ENCODE measurements at regions not wholly inside any gene's neighbourhood (a gene's known extent, or its start where the extent isn't known, plus 50 kb on each side); places are given as distances from the start of the nearest gene placed in this dataset.

DNA sequence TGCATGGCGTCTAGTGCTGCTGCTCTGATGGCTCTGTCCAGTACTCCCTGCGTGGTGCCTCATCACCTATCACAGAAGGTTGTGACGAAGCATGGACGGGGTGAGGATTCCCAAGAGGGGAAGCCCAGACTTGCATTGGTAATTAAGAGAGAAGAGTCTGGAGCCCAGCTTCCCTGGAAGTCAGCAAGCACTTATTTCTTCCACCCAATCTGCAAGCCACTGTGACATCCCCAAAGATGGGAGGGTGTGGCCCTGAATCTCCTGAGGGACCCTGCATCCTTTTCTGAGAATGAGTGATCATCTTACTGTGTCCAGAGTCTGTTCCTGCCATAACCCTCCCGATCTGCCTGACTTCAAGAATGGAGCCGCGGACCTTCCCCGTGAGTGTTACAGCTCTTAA lies 166.7 kb downstream of the PTPN20 start:
- no peak for DNase-seq (ENCODE audit: low spot score)

DNA sequence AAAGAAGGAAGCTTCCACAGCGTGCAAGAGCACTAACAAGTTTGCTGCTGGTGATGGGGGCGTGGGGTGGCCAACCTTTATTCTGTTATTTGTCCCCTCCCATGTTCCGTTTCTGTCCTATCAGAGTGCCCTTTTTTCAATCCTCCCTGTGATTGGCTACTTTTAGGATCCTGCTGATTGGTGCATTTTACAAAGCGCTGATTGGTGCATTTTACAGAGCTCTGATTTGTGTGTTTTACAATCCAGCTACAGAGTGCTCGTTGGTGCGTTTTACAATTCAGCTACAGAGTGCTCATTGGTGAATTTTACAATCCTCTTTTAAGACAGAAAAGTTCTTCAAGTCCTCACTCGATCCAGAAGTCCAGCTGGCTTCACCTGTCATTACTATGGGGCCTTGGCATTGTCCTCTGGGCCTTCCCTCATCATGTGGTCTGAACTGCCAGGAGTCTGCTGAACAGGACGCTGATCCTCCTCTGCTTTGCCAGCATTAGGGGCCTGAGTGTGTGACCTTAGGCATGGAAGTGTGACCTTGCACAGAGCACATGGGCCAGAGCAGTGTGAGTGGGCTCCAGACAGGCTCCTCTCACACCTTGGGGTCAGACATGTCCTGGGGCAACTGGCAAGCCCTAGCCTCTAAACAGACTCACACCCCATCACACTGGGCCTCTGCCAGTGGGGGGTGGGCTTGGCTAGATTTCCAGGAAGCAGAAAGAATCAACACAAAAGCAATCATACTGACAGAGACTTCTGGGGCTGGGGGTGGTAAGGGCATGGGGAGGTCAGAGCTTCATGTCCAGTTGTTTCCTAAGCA lies 167.4 kb downstream of the PTPN20 start:
- no peak for DNase-seq (ENCODE audit: low spot score)

DNA sequence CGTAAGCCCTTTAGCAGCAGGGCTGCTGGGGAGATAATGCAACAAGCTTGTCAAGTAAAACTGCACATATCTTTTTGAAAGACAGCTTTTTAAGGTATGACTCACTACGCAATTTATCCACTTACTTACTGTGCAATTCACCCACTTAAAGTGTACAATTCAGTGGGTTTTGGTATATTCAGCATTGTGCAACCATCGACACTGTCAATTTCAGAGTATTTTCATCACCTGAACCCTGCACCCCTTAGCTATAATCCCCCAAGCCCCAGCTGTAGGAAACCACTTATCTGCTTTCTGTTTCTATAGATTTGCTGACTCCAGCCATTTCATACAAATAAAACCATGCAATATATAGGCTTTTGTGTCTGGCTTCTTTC lies 168.0 kb downstream of the PTPN20 start:
- no peak for DNase-seq (ENCODE audit: low spot score)

DNA sequence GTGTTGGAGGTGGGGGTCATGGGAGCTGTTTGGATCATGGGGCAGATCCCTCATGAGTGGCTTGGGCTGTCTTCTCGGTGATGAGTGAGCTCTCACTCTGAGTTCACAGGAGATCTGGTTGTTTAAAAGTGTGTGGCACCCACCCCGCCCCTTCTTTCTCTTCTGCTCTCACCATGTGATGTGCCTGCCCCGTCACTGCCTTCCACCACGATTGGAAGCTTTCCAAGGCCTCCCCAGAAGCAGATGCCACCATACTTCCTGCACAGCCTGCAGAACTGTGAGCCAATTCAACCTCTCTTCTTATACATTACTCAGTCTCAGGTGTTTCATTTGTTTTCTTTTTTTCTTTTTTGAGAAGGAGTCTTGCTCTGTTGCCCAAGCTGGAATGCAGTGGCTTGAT lies 170.0 kb downstream of the PTPN20 start:
- peak; percentile 42 for DNase-seq (ENCODE audit: low spot score)

DNA sequence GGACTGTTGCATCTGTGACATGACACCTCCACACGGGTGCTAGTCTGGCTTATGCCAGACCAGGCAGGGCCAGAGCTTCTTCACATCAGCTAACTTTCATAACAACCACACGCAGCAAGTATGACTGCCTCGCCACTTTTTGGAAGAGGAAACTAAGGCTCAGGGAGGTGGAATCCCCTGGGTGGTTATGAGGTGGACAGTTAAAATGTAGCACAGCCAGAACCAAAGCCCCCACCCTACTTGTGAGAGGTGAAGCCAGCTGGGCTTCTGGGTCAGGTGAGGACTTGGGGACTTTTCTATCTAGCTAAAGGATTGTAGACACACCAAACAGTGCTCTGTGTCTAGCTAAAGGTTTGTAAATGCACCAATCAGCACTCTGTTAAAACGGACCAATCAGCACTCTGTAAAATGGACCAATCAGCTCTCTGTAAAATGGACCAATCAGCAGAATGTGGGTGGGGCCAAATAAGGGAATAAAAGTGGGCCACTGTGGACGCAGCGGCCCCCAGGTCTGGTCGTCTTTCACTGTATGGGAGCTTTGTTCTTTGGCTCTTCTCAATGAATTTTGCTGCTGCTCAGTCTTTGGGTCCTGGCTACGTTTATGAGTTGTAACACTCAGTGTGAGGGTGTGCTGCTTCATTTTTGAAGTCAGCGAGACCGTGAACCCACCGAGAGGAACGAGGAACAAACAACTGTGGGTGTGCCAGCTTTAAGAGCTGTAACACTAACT lies 171.0 kb downstream of the PTPN20 start:
- no peak for DNase-seq (ENCODE audit: low spot score)

DNA sequence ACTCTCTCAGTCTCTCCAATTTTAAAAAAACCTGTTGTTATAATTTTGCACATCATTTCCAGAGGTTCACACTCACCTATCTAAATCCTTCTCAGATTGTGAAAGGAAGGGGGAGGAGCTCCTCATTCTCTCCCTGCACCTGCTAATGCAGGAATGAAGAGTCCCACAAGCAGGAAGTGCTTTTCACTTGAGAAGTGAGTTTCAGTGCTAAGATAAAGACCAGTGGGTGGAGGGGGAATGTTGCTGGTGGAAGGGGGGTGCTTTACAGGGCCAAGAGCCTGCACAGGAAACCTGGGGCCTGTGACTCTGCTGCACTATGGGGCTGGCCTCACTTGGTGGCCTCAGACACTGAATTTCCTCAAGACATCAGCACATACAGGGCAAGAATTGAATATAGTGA lies 176.4 kb downstream of the PTPN20 start:
- no peak for DNase-seq (ENCODE audit: low spot score)

DNA sequence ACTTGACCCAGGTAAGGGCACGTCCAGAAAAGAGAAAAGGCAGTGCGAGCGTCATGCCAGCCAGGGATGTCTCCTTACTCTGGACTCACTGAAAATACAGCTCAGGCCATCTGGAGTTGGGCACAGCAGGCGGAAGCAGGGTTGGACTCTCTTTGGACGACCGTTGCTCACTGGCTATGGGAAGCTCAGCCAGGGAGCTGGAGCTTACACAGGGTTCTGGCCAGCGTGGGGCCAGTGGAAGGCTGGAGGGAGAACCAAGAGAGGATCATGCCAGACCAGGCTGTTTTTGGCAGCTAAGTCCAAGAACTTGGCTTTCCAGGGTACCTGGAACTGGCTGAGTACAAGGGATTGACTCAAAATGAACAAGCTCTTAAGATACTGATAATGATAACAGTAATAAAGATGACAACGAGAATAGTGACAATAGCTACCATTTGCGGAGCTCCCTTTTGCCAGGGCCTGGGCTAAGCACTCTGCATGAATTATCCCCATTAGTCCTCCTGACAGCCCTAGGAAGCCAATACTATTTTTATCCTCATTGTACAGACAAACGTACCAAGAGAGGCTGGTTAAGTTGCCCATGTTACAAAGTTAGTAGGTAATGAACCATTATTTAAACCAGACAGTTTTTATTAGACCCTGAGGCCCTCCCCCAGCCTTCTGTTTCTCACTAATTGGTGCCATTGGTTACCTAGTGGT lies 177.6 kb downstream of the PTPN20 start:
- DNase-seq (ENCODE audit: low spot score) = no peak

DNA sequence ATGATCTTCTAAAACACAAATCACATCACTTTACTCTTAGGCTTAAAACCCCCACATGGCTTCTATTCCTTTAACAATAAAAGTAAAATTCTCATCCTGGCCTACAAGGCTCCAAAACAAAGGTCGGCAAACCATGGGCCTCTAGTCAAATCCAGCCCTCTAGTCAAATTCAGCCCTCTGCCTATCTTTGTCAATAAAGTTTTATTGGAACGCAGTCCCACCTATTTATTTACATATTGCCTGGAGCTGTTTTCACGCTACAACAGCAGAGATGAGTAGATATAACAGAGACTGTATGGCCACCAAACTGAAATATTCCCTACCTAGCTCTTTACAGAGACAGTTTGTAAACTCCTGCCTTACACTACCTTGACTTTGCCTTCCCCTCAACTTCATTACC lies 178.8 kb downstream of the PTPN20 start:
- DNase-seq (ENCODE audit: low spot score) = no peak

DNA sequence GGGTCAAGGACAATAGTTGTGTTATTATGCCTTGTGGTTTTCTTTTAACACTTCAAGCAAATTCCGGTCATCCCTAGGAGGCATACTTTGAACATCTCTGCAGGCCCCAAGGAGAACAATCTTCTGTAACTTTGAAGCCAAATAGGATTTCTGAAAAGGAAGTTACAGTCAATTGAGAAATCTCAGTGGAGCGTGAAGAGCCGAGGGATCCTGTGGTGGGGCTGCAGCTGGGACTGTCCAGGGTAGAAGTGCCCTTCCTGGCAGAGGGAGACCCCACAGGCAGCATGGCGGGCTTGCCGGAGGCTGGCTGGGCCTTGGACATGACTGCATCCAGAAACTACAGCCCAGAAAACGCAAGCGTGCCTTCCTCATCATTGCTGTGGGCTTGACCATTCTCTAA lies 179.7 kb downstream of the PTPN20 start:
- DNase-seq (ENCODE audit: low spot score) = no peak

DNA sequence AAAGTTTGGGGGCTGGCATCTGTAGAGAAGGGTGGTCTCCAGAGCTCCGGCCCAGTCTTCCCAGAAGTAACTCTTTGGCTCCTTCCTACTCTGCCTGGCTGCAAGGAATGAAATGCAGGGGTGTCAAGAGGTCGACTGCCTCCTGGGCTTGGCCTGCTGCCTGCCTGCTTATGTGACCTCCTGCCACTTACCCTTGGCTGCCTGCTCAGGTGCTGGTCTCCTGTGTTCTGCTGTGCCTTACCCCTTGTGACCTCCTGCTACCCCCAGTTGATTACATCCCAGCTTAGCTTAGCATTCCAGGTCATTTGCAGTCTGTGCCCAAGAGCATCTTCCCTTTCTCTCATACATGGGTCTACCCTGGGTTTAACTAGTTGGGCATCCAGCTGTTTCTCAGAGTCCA lies 180.2 kb downstream of the PTPN20 start:
- DNase-seq (ENCODE audit: low spot score) = no peak

DNA sequence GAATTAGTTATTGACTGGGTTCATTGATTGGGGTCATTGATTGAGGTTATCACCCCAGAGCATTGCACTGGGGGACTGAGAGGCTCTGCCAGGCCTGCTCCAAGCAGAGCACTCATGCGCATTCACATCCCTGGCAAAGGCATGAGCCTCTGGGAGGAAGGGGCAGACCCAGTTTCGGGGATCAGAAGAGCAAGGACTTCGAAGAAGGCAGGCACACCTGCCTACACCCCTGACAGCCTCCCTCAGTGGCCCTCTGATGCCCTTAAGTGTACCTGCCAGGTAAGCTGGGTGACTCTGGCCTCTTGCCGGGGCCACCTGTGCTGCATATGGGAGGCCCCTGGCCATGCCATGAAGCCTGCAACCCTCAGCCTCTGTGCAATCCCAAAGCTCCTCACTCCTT lies 181.1 kb downstream of the PTPN20 start:
- DNase-seq (ENCODE audit: low spot score) = no peak

DNA sequence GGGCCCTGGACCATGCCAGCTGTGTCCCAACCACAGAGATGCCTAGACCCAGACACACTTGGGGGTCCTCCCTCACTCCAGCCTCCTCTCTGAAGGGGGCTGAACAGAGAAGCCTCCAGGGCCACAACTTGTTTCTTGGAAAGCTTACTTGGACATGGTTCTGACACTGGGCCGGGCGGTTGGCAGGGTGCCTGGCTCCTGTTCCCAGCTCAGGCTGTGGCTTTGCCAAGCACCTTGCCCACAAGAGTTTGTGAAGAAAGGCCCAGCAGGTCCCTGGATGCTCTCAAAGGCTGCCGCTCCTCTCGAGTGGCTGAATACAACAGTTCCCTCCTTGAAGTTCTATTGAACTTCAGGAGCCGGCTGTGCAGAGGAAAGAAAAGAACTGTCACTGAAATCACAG lies 181.6 kb downstream of the PTPN20 start:
- no peak for DNase-seq (ENCODE audit: low spot score)

DNA sequence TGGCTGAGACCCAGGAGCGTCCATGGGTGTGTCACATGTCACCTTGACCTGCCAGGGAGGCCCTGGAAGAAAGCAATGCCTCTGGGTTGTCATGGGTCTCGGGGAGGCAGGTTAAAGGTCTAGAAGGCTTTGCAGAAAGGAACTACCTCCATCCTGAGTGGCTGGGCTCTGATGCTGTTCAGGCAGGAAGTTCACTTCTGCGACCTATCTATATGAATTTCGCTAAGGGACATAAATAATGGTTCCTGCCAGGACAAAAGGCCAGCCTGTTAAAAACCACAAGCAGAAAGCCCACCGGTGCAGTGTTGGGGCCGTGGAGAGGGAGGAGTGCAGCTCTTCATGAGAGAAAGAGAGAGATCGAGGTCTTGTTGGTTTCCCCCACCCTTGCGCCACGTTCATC lies 182.9 kb downstream of the PTPN20 start:
- no peak for DNase-seq (ENCODE audit: low spot score)

DNA sequence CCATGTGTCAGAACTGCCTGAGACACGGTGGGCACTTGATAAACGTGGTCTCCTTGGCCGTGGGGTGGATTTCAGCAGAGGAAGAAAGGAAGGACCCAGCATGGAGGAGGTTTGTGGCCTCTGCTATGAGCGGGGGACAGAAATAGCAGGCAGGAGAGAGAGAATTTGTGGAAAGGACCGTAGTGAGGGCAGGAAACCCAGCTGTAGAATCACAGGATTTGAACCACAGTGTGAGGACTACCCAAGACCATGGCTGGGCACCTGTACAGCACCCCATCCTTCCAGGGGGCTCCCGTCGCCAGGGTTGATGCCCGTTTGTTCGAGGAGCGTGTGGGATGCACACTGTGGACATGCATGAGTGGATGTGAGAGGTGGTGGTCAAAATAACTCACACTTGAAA lies 183.4 kb downstream of the PTPN20 start:
- no peak for DNase-seq (ENCODE audit: low spot score)

DNA sequence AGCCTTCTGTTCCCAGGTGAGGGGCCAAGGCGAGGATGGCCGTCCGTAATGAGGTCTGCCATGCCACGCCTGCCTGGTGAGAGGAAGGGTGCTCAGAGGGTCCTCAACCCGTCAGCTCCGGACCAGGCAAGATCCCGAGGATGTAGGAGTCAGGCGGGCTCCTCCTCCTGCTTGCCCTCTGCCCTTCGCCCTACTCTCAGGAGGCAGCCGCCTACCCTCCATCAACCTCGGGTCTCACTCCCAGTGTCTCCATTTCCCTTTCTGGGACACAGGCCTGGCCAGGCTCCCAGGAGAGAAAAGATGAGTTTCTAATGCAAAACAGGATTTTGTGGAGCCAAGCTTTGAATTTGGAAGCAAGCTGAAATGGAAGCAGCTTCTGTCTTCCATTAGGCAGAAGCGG lies 184.0 kb downstream of the PTPN20 start:
- no peak for DNase-seq (ENCODE audit: low spot score)

DNA sequence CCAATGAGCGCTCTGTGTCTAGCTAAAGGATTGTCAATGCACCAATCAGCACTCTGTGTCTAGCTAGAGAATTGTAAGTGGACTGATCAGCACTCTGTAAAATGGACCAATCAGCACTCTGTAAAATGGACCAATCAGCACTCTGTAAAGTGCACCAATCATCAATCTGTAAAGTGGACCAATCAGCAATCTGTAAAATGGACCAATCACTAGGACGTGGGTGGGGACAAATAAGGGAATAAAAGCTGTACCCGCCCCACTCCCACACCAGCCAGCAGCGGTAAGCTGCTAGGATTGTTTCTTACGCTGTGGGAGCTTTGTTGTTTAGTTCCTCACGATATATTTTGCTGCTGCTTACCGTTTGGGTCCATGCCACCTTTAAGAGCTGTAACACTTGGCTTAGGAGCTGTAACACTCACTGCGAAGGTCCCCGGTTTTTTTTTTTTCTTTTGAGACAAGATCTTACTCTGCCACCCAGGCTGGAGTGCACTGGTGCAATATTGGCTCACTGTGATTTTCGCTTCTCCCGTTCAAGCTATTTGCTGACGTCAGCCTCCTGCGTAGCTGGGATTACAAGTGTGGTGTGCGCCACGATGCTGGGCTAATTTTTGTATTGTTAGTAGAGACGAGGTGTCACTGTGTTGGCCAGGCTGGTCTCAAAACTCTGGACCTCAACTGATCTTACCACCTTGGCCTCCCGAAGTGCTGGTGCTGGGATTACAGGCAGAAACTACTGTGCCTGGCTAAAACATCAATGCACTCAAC lies 184.8 kb downstream of the PTPN20 start:
- no peak for DNase-seq (ENCODE audit: low spot score)

DNA sequence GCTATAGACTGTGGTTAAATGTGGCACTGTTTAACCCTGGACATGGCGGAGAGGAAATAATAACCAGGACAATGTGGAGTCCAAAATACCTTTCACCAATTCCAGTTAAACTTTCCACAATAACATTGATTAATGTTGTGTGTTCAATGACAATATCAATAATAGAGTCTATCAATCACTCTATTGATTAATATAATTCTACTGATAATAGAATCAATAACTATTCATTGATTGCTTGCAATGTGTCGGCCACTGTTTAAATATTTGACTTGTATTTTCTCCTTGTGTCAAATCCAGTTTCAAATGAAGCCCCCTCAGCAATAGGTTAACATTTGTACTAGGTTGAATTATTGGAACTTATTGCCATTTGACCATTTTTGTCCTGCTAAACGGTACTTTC lies 187.0 kb downstream of the PTPN20 start:
- no peak for DNase-seq (ENCODE audit: low spot score)

DNA sequence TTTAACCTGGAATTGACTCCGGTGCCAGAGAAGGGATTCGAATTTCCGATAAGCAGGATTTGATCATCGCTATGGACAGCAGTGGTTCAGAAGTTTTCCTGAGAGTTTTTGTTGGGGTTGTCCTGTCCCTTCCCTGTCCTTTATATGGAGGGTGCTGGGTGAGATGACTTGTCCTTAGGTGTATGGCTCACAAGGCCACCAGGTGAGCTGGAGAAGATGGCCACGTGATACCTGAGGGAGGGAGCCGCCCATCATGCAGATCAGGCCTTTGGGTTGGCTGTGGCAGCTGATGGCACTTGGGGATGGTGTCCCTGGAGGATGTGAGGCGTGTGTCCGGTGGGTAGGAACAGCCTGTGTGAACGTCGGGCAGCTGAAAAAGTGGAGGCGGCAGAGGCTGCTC lies 187.7 kb downstream of the PTPN20 start:
- no peak for DNase-seq (ENCODE audit: low spot score)

DNA sequence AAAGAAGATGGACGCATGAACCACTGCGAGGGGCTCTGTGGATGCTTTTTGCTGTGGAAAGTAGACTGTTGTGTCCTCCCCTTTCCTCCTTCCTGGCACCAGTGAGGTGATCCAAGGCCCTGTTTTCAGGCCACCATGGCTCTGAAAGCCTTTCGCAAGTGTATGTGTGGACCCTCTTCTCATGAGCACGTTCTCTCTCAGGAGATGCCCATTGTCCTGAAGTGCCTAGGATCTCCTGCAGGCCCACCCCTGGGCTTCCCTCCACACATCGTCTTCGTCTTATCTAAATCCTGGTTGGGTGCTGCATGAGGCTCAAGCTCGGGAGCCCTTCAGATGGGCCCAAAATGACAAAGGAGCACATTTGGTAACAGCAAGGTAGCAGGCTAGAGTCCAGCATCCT lies 188.2 kb downstream of the PTPN20 start:
- DNase-seq (ENCODE audit: low spot score) = no peak

DNA sequence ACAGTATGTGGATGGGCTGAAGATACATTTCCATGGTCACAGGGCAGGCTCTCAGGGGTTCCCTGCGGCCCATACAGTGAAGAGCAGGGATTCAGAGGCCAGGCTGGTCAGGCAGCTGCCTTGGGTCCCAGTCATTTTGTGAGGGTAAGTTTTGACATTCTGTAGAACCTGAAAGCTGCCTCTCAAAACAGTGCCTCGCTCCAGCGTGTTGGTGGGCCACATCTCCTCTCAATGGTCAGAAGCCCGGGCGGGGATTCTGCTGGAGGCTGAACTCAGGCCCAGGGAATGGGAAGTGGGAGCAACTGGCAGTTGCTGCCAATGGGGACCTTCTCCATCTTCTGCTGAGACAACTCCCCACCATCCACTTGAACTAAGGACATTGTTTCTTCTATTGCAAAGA lies 190.0 kb downstream of the PTPN20 start:
- DNase-seq (ENCODE audit: low spot score) = no peak

DNA sequence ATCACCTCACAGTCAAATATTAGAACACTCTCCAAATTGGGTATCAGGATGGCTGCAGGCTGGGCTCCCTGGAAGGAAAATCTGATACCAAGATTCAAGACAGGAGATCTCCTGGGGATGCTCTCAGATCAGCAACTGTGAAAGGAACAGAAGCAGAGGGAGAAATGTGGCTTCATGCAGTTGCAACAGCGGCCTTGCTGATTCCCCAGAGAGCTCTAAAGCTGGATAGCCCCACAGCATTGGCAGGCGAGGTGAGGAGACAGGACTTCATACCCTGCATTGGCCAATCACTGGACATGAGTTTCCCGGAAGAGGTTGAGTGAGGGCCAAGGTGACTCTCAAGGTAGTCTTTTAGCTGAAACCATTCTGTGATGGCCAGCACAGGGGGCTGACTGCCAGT lies 190.6 kb downstream of the PTPN20 start:
- no peak for DNase-seq (ENCODE audit: low spot score)

DNA sequence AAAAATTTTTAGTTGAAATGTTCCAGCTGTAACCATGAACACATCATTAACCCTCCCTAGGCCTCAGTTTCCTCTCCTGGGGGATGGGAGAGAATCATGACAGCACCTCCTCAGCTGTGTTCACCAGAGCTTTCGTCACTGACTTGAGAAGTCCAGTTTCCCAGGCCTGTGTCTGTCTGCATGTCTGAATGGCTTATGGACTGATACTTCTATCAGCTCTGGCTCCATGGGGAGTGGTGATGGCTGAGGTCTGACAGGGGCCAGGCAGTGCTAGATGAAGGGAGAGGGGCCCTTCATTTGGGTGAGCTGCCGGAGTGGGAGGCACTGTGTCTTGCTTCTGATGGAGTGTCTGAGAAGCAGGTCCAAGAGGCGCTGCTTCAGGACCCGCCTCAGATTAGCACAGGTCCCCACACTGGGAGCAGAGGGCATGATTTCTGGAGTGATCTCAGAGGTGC lies 192.9 kb downstream of the PTPN20 start:
- DNase-seq (ENCODE audit: low spot score) = no peak

Data from H4 (cell line).